Keratinocyte (primary cell): ENCODE measurements at regions not wholly inside any gene's neighbourhood (a gene's known extent, or its start where the extent isn't known, plus 50 kb on each side); places are given as distances from the start of the nearest gene placed in this dataset.
"Not testable (repeated sequence)": the region's sequence is repeated elsewhere in the genome, so short reads cannot be mapped to it uniquely, and the experiment has no call there.

ENCODE experiments used
- DNase-seq: peaks from one replicate; pipeline ENCODE4 v3.0.0-alpha.2; 2011; ENCODE audit warnings: low read depth, missing footprints, low spot score
- FAIRE-seq: peaks from 2 replicates; lab custom pipeline; 2011; peaks lifted over from hg19 to GRCh38; lab: Jason Lieb, UNC
- H2AFZ ChIP-seq: 2 replicates; pipeline ENCODE4 v1.6.0; 2012; ENCODE audit warnings: low read length, control low read depth, inconsistent platforms; ENCODE audit not compliant: control insufficient read depth
- H3K27ac ChIP-seq: 2 replicates; pipeline ENCODE4 v1.5.1; 2011; ENCODE audit warnings: low read length; ENCODE audit not compliant: control insufficient read depth, insufficient read depth
- H3K27me3 ChIP-seq: 3 replicates; pipeline ENCODE4 v1.6.0; 2011; ENCODE audit warnings: low read length; ENCODE audit not compliant: control insufficient read depth, insufficient read depth; ENCODE audit errors: extremely low read depth
- H3K36me3 ChIP-seq, 2 experiments: 2 replicates in 1 of 2; 3 replicates in 1 of 2; pipeline ENCODE4 v1.5.1; 2011; ENCODE audit warnings: low read length in 2 of 2, mild to moderate bottlenecking in 1 of 2; ENCODE audit not compliant: control insufficient read depth in 2 of 2, insufficient read depth in 2 of 2; ENCODE audit errors: extremely low read depth in 1 of 2
- H3K4me1 ChIP-seq: 3 replicates; pipeline ENCODE4 v1.5.1; 2011; ENCODE audit warnings: low read length; ENCODE audit not compliant: control insufficient read depth, insufficient read depth; ENCODE audit errors: extremely low read depth
- H3K4me2 ChIP-seq: 3 replicates; pipeline ENCODE4 v1.6.0; 2011; ENCODE audit warnings: low read depth, low read length; ENCODE audit not compliant: control insufficient read depth, insufficient read depth; ENCODE audit errors: extremely low read depth
- H3K4me3 ChIP-seq, 3 experiments: fragments of 200-600 bp in 1 of 3; sonication (generic) in 1 of 3; 2 replicates in 2 of 3; 3 replicates in 1 of 3; pipeline ENCODE4 v1.5.1; 2011 to 2016; ENCODE audit warnings: low read length in 3 of 3, mild to moderate bottlenecking in 3 of 3, control low read depth in 2 of 3, inconsistent platforms in 1 of 3, low read depth in 1 of 3, mixed read lengths in 1 of 3, mixed run types in 1 of 3, moderate library complexity in 1 of 3; ENCODE audit not compliant: control insufficient read depth in 2 of 3, insufficient read depth in 2 of 3; ENCODE audit errors: extremely low read depth in 1 of 3
- H3K79me2 ChIP-seq: 2 replicates; pipeline ENCODE4 v1.6.0; 2012; ENCODE audit warnings: low read length; ENCODE audit not compliant: control insufficient read depth, insufficient read depth
- H3K9ac ChIP-seq: 3 replicates; pipeline ENCODE4 v1.6.0; 2011; ENCODE audit warnings: low read length; ENCODE audit not compliant: control insufficient read depth, insufficient read depth; ENCODE audit errors: extremely low read depth
- H3K9me1 ChIP-seq: 3 replicates; pipeline ENCODE4 v1.6.0; 2011; ENCODE audit warnings: low read length; ENCODE audit not compliant: control insufficient read depth, insufficient read depth; ENCODE audit errors: extremely low read depth
- H3K9me3 ChIP-seq: 2 replicates; pipeline ENCODE4 v1.5.1; 2012; ENCODE audit warnings: low read depth, low read length; ENCODE audit not compliant: control insufficient read depth
- H4K20me1 ChIP-seq: 3 replicates; pipeline ENCODE4 v1.6.0; 2011; ENCODE audit warnings: low read length; ENCODE audit not compliant: control insufficient read depth, insufficient read depth; ENCODE audit errors: extremely low read depth
- CTCF ChIP-seq, 3 experiments: IDR thresholded peaks in 1 of 3; conservative IDR thresholded peaks in 1 of 3; optimal IDR thresholded peaks in 1 of 3; 2 replicates in 2 of 3; 3 replicates in 1 of 3; pipeline versions ENCODE3 to v1.5.1; 2011; ENCODE audit warnings: low read length in 3 of 3, mild to moderate bottlenecking in 3 of 3, moderate library complexity in 2 of 3, control low read depth in 1 of 3, inconsistent platforms in 1 of 3; ENCODE audit not compliant: insufficient read depth in 2 of 3; ENCODE audit errors: extremely low read depth in 1 of 3
- EZH2 ChIP-seq: IDR thresholded peaks from one replicate; pipeline ENCODE4 v1.6.1; 2012; ENCODE audit warnings: inconsistent platforms, mild to moderate bottlenecking, low read length, moderate library complexity
- dilution Hi-C: fragments of 300-500 bp; cut with MboI; formaldehyde crosslinking; loops from one replicate; pipeline ENCODE4 v1.7.0; 2020; ENCODE audit warnings: low sequenced_read_pairs; ENCODE audit not compliant: extremely low pct_ligation_motif_present

- H3K36me3 ChIP-seq, H3K9ac ChIP-seq, H2AFZ ChIP-seq, H3K27ac ChIP-seq, dilution Hi-C loops, H4K20me1 ChIP-seq, FAIRE-seq, H3K9me1 ChIP-seq, DNase-seq, H3K4me3 ChIP-seq, H3K9me3 ChIP-seq, H3K4me1 ChIP-seq, H3K4me2 ChIP-seq, H3K79me2 ChIP-seq: not testable (repeated sequence)
- H3K27me3 ChIP-seq = peaks cover 19% of the 10 kb centered on the region
Measured at GRCh38 chr10:22467393-22467792, 122.1 kb downstream of the SPAG6 start.

DNA sequence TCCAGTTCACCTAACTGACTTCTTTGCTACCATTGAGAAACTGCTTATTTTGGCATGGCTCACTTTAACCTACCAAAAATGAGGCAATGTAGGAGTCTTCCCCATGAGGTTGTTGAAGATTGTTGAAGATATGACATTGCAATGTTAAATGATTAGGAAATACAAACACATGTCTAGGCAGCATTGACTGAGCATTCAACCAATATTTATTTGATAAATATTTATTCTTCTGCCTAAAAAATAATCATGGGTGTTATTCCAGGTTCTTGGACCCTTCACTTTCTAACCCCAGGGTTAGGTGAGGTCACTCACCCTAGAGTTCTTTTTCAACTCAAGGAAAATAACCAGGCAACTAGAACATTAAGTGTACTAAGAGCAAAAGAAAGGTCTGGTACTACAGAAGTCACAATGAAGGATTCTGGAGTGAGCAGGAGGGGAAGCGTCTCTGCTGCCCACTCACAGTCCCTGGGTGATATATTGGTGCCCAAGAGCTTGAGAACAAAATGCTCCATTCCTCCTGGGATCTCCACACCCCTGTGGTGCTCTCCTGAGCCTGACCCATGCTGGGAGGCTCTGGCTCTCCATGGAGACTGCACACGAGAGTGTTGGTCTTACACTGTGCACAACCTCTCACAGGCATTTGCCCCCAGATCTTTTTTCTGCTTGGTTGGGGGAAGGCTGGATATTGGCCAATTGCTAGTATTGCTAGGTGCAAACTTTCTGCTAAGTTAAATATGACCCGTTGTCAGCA lies 123.4 kb downstream of the SPAG6 start:
- Histone ChIP-seq H3K9me1 (no peaks in the 10 kb centered on the region), H3K4me1 (no peaks in the 10 kb centered on the region), H3K4me2 (no peak overlapping the region), H3K4me3 (no peak overlapping the region), H3K27ac (no peak overlapping the region), H3K36me3 (no peaks in the 10 kb centered on the region), H3K27me3 (peaks cover 25% of the 10 kb centered on the region), H2AFZ (no peak overlapping the region), H3K9me3 (no peaks in the 10 kb centered on the region), H4K20me1 (no peaks in the 10 kb centered on the region), H3K79me2 (no peaks in the 10 kb centered on the region), H3K9ac (no peak overlapping the region)
- FAIRE-seq = no peak
- no peak for DNase-seq
- dilution Hi-C loops = no loop called here
- TF ChIP-seq CTCF (optimal IDR thresholded peaks at IDR 0.05 in 1 of 3, IDR thresholded peaks at IDR 0.05 in 1 of 3, conservative IDR thresholded peaks at IDR 0.05 in 1 of 3; ENCODE audit: extremely low read depth in 1 of 3, insufficient read depth in 2 of 3, low read length in 3 of 3) = no peak
- no peak for TF ChIP-seq EZH2

DNA sequence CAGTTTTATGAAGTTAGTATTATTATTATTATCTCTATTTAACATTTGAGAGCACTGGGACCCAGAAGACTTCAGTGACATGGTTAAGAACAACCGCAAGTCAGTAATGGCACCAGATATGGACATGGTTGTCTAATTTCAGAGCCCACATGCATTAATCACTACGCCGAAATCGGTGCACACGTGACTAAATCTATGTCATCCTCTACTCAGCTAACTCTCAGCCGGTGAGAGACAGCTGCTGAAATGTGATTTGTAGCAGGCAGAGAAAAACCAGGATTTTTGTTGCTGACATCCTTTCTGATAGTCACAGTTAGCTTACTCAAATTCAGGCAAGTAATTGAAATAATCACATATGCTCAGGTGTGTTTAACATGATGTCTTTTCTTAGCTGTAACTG lies 127.7 kb downstream of the SPAG6 start:
- H3K79me2 ChIP-seq = no peaks in the 10 kb centered on the region
- TF ChIP-seq EZH2 = no peak
- TF ChIP-seq CTCF (optimal IDR thresholded peaks at IDR 0.05 in 1 of 3, IDR thresholded peaks at IDR 0.05 in 1 of 3, conservative IDR thresholded peaks at IDR 0.05 in 1 of 3; ENCODE audit: extremely low read depth in 1 of 3, insufficient read depth in 2 of 3, low read length in 3 of 3) = no peak
- dilution Hi-C loops = no loop called here
- no peak overlapping the region for H3K4me3 ChIP-seq
- no peak overlapping the region for H3K4me2 ChIP-seq
- no peaks in the 10 kb centered on the region for H3K9me3 ChIP-seq
- peaks cover 63% of the 10 kb centered on the region for H3K27me3 ChIP-seq
- H3K9ac ChIP-seq = no peak overlapping the region
- FAIRE-seq (no peak), DNase-seq (no peak)
- H3K4me1 ChIP-seq = no peaks in the 10 kb centered on the region
- no peaks in the 10 kb centered on the region for H3K9me1 ChIP-seq
- no peak overlapping the region for H3K27ac ChIP-seq
- peaks cover 4% of the 10 kb centered on the region for H4K20me1 ChIP-seq
- no peaks in the 10 kb centered on the region for H3K36me3 ChIP-seq
- no peak overlapping the region for H2AFZ ChIP-seq
